Endothelial cell of umbilical vein (primary cell): ENCODE measurements at regions not wholly inside any gene's neighbourhood (a gene's known extent, or its start where the extent isn't known, plus 50 kb on each side); places are given as distances from the start of the nearest gene placed in this dataset.

Experiments
- BruUV-seq: library from RNA; stranded (reverse); fragments of 400-500 nt; replicated peaks from 2 replicates; lab custom pipeline; 2021; lab: Mats Ljungman, UMichigan
- CTCF ChIA-PET: fragments of 300-600, 350-600 bp; sonication (Branson Sonifier 250); formaldehyde crosslinking; loops from one replicate; lab custom pipeline; 2021; ENCODE audit warnings: antibody characterized with exemption, inconsistent platforms; lab: Charles Lee
- POLR2A ChIA-PET: fragments of 300-600, 350-600 bp; sonication (Branson Sonifier 250); formaldehyde crosslinking; loops from one replicate; lab custom pipeline; 2021; ENCODE audit warnings: antibody characterized with exemption, inconsistent platforms; lab: Charles Lee
- DNase-seq: peaks from one replicate; pipeline ENCODE4 v3.0.0-alpha.2; 2011; ENCODE audit warnings: low read depth, low spot score
- FAIRE-seq: peaks from 2 replicates; lab custom pipeline; 2011; peaks lifted over from hg19 to GRCh38; lab: Jason Lieb, UNC
- H2AFZ ChIP-seq: 2 replicates; pipeline ENCODE4 v1.6.0; 2012; ENCODE audit warnings: low read depth, low read length, control low read depth, inconsistent platforms
- H3K27ac ChIP-seq: 2 replicates; pipeline ENCODE4 v1.5.1; 2011; ENCODE audit warnings: low read depth, mild to moderate bottlenecking, control low read depth, low read length, moderate library complexity; ENCODE audit not compliant: insufficient read depth
- H3K27me3 ChIP-seq, 2 experiments: 2 replicates each; pipeline versions ENCODE4 v1.6.0 to v1.6.1; 2011; ENCODE audit warnings: low read length in 2 of 2, mixed read lengths in 1 of 2; ENCODE audit not compliant: control insufficient read depth in 2 of 2, insufficient read depth in 2 of 2
- H3K36me3 ChIP-seq, 2 experiments: 2 replicates in 1 of 2; 3 replicates in 1 of 2; pipeline ENCODE4 v1.5.1; 2011; ENCODE audit warnings: low read length in 2 of 2, mild to moderate bottlenecking in 1 of 2, moderate library complexity in 1 of 2; ENCODE audit not compliant: control insufficient read depth in 2 of 2, insufficient read depth in 2 of 2; ENCODE audit errors: extremely low read depth in 1 of 2
- H3K4me1 ChIP-seq: 3 replicates; pipeline ENCODE4 v1.5.1; 2011; ENCODE audit warnings: mild to moderate bottlenecking, low read length; ENCODE audit not compliant: control insufficient read depth, insufficient read depth; ENCODE audit errors: extremely low read depth
- H3K4me2 ChIP-seq: 2 replicates; pipeline ENCODE4 v1.6.1; 2011; ENCODE audit warnings: low read length, control low read depth, mixed read lengths; ENCODE audit not compliant: insufficient read depth
- H3K4me3 ChIP-seq, 3 experiments: fragments of 200-600 bp in 1 of 3; sonication (generic), shearing (Covaris generic) in 1 of 3; replicated peaks in 1 of 3; 2 replicates each; pipeline ENCODE4 v1.5.1; 2011 to 2016; ENCODE audit warnings: control low read depth in 3 of 3, low read length in 3 of 3, mild to moderate bottlenecking in 2 of 3, inconsistent platforms in 1 of 3, low read depth in 1 of 3, moderate library complexity in 1 of 3; ENCODE audit not compliant: insufficient read depth in 1 of 3
- H3K79me2 ChIP-seq: 2 replicates; pipeline ENCODE4 v1.6.0; 2012; ENCODE audit warnings: low read length, inconsistent platforms; ENCODE audit not compliant: control insufficient read depth, insufficient read depth
- H3K9ac ChIP-seq: replicated peaks from 2 replicates; pipeline ENCODE3; 2011; ENCODE audit warnings: low read length, control low read depth; ENCODE audit not compliant: insufficient read depth; ENCODE audit errors: extremely low read depth
- H3K9me1 ChIP-seq: replicated peaks from 3 replicates; pipeline ENCODE4 v1.6.0; 2011; ENCODE audit warnings: mild to moderate bottlenecking, low read length; ENCODE audit not compliant: control insufficient read depth, insufficient read depth; ENCODE audit errors: extremely low read depth
- H3K9me3 ChIP-seq: replicated peaks from 2 replicates; pipeline ENCODE4 v1.5.1; 2012; ENCODE audit warnings: low read length, inconsistent platforms; ENCODE audit not compliant: control insufficient read depth, insufficient read depth
- H4K20me1 ChIP-seq: replicated peaks from 2 replicates; pipeline ENCODE3; 2011; ENCODE audit warnings: mild to moderate bottlenecking, low read length; ENCODE audit not compliant: control insufficient read depth, insufficient read depth; ENCODE audit errors: extremely low read depth
- CTCF ChIP-seq, 2 donors: IDR thresholded peaks; 1 replicate in 1 of 2; 2 replicates in 1 of 2; pipeline ENCODE4 v1.5.1; 2011; ENCODE audit warnings: low read length in 2 of 2, mild to moderate bottlenecking in 2 of 2, moderate library complexity in 2 of 2, control low read depth in 1 of 2, inconsistent platforms in 1 of 2, low read depth in 1 of 2; ENCODE audit not compliant: insufficient read depth in 1 of 2; ENCODE audit errors: extremely low read depth in 1 of 2
- EZH2 ChIP-seq: IDR thresholded peaks from 2 replicates; pipeline ENCODE4 v1.6.1; 2012; ENCODE audit warnings: borderline replicate concordance, low read depth, mild to moderate bottlenecking, moderate library complexity, low read length, inconsistent platforms; ENCODE audit not compliant: severe bottlenecking
- FOS ChIP-seq: IDR thresholded peaks from 2 replicates; pipeline ENCODE4 v1.6.1; 2011; ENCODE audit warnings: mild to moderate bottlenecking, low read length, moderate library complexity, borderline replicate concordance; ENCODE audit not compliant: insufficient read depth
- GATA2 ChIP-seq: IDR thresholded peaks from 2 replicates; pipeline ENCODE4 v1.7.0; 2011; ENCODE audit warnings: low read depth, mild to moderate bottlenecking, moderate library complexity, mixed read lengths, low read length; ENCODE audit not compliant: insufficient read length, insufficient read depth
- JUN ChIP-seq: IDR thresholded peaks from 2 replicates; pipeline ENCODE4 v1.6.1; 2011; ENCODE audit warnings: borderline replicate concordance, low read depth; ENCODE audit not compliant: insufficient read length, insufficient read depth
- MYC ChIP-seq: IDR thresholded peaks from one replicate; pipeline ENCODE4 v1.6.1; 2011; ENCODE audit warnings: mild to moderate bottlenecking, low read depth, low read length
- POLR2A ChIP-seq: IDR thresholded peaks from 2 replicates; pipeline ENCODE4 v1.6.1; 2012; ENCODE audit warnings: low read depth, mild to moderate bottlenecking, control low read depth, low read length
- POLR2AphosphoS5 ChIP-seq: IDR thresholded peaks from 2 replicates; pipeline ENCODE4 v1.6.1; 2012; ENCODE audit warnings: low read depth, mild to moderate bottlenecking, control low read depth, low read length, moderate library complexity; ENCODE audit not compliant: insufficient read depth
- dilution Hi-C: fragments of 300-500 bp; cut with MboI; formaldehyde crosslinking; loops from one replicate; pipeline ENCODE4 v1.15.0; 2019; ENCODE audit warnings: low sequenced_read_pairs; ENCODE audit not compliant: extremely low pct_ligation_motif_present
- intact Hi-C: fragments of 100-400 bp; cut with micrococcal nuclease; formaldehyde crosslinking; loops from one replicate; pipeline ENCODE4 v1.10.0; 2022
- TF ChIP-seq, protein P1 (sequence below): IDR thresholded peaks from 2 replicates; pipeline ENCODE4 v1.6.1; 2011; ENCODE audit not compliant: insufficient read depth, insufficient read length

- dilution Hi-C loops: no loop called here
- no TSS peak for BruUV-seq
- Histone ChIP-seq H3K36me3 (no peaks in the 10 kb centered on the region), H3K9ac (no peak overlapping the region), H3K9me3 (no peaks in the 10 kb centered on the region), H4K20me1 (no peaks in the 10 kb centered on the region), H3K27me3 (peaks cover 6 to 7% of the 10 kb centered on the region in 2 experiments), H2AFZ (no peak overlapping the region), H3K4me2 (no peak overlapping the region), H3K27ac (no peak overlapping the region), H3K4me3 (no peak overlapping the region), H3K79me2 (no peaks in the 10 kb centered on the region), H3K9me1 (no peaks in the 10 kb centered on the region), H3K4me1 (no peaks in the 10 kb centered on the region)
- intact Hi-C loops: no loop called here
- no peak for FAIRE-seq
- no peak for DNase-seq
- TF ChIP-seq POLR2A (no peak), CTCF (IDR thresholded peaks at IDR 0.05; ENCODE audit: extremely low read depth in 1 of 2, insufficient read depth in 1 of 2, low read depth in 1 of 2, low read length in 2 of 2) (no peak), GATA2 (no peak), MYC (no peak), JUN (no peak), EZH2 (no peak), FOS (no peak), POLR2AphosphoS5 (no peak)
- TF ChIP-seq, protein P1, sequence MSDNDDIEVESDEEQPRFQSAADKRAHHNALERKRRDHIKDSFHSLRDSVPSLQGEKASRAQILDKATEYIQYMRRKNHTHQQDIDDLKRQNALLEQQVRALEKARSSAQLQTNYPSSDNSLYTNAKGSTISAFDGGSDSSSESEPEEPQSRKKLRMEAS: no peak
- ChIA-PET CTCF (interaction anchor here (1.4 kb wide), 1 partner anchor 13 kb away, joined by 7 read pairs; no protein-coding TSS in a partner anchor), POLR2A (no interaction called here)
Observed at GRCh38 chr10:60629332-60629731, 148.9 kb upstream of the CDK1 start.
